Psoas muscle (tissue), 7 donors: ENCODE measurements at regions not wholly inside any gene's neighbourhood (a gene's known extent, or its start where the extent isn't known, plus 50 kb on each side); places are given as distances from the start of the nearest gene placed in this dataset.

ENCODE experiments used
- ATAC-seq, 4 donors: fragments of 200-7000 bp; cut with Tn5 transposase; one replicate each; pipeline ENCODE4 v1.9.1; 2020; ENCODE audit warnings: moderate library complexity in 3 of 4, mild to moderate bottlenecking in 2 of 4
- DNase-seq, 2 donors: peaks; one replicate each; pipeline ENCODE4 v3.0.0-alpha.2; 2020
- H3K27ac ChIP-seq: fragments of 200-600 bp; one replicate; pipeline ENCODE4 v1.8.0; 2022
- H3K27me3 ChIP-seq, 3 donors: fragments of 200-600 bp in 1 of 3; one replicate each; pipeline versions ENCODE4 v1.6.1 to v1.8.0; 2013 to 2022; ENCODE audit warnings: low read length in 2 of 3, mild to moderate bottlenecking in 2 of 3, moderate library complexity in 1 of 3; ENCODE audit not compliant: insufficient read depth in 3 of 3
- H3K36me3 ChIP-seq, 2 donors: fragments of 200-600 bp in 1 of 2; one replicate each; pipeline versions ENCODE4 v1.6.1 to v1.8.0; 2013 to 2022; ENCODE audit warnings: low read depth in 1 of 2, mild to moderate bottlenecking in 1 of 2, moderate library complexity in 1 of 2; ENCODE audit not compliant: insufficient read depth in 1 of 2
- H3K4me1 ChIP-seq: fragments of 200-600 bp; one replicate; pipeline ENCODE4 v1.8.0; 2022
- H3K4me3 ChIP-seq: fragments of 200-600 bp; one replicate; pipeline ENCODE4 v1.8.0; 2022; ENCODE audit warnings: mild to moderate bottlenecking
- H3K9me3 ChIP-seq: fragments of 200-600 bp; one replicate; pipeline ENCODE4 v1.8.0; 2022
- WGBS, 3 donors: extraction: QIAGEN DNeasy Blood & Tissue Kit; methylation state at CpG; one replicate each; pipeline versions ENCODE4 v1.1.6 to v1.1.7; 2013; 5-methylcytosine and 5-hydroxymethylcytosine counted together
- intact Hi-C, 2 donors: fragments of 100-400 bp; cut with DNase I; formaldehyde crosslinking; loops; one replicate each; pipeline versions ENCODE4 v1.11.0 to v1.14.2; 2022
- TF ChIP-seq, protein P1 (sequence below): fragments of 200-600 bp; IDR thresholded peaks from one replicate; pipeline ENCODE4 v1.8.0; 2022; ENCODE audit warnings: antibody characterized with exemption
- donor health status: healthy with polysubstance abuse.
- donor health status: DM: no; HTN: no; CAD: no; lungs with moderate emphysema.
- donor health status: Bipolar disorder and iron deficiency.
- donor health status: healthy.
- donor health status: DM: yes; HTN: yes; CAD: no.
- donor health status: DM: no; HTN: no; CAD: no.
- donor health status: DM: yes; HTN: yes; CAD: no.

DNA sequence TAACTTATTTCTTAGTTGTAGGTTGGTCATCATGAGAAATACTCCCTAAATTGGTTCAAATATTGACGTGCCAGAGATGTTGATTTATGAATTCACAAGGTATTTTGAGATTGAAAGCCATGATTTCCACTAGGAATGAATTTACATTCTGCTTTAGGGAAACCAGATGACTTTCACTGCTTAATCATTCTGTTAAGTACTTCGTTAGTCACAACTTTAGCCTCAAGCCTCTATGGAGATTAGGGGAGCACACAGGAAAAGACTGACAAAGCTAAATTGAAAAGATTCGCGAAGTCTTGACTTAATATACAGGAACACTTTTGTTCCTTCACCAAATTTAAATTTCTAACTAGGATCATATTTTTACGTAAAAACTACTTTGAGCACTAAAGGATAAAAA, 250.4 kb upstream of the CACNA2D1 start:
- no peak overlapping the region for H3K27ac ChIP-seq
- no peaks in the 10 kb centered on the region for H3K4me1 ChIP-seq
- no peak for ATAC-seq
- no peaks in the 10 kb centered on the region for H3K36me3 ChIP-seq
- no peaks in the 10 kb centered on the region for H3K9me3 ChIP-seq
- 80 to 87% (median 85%) methylated on average over 5 of the region's 5 CpGs for WGBS, 3 donors
- DNase-seq: no peak
- H3K27me3 ChIP-seq: no peaks in the 10 kb centered on the region
- intact Hi-C loops: no loop called here
- TF ChIP-seq, protein P1, sequence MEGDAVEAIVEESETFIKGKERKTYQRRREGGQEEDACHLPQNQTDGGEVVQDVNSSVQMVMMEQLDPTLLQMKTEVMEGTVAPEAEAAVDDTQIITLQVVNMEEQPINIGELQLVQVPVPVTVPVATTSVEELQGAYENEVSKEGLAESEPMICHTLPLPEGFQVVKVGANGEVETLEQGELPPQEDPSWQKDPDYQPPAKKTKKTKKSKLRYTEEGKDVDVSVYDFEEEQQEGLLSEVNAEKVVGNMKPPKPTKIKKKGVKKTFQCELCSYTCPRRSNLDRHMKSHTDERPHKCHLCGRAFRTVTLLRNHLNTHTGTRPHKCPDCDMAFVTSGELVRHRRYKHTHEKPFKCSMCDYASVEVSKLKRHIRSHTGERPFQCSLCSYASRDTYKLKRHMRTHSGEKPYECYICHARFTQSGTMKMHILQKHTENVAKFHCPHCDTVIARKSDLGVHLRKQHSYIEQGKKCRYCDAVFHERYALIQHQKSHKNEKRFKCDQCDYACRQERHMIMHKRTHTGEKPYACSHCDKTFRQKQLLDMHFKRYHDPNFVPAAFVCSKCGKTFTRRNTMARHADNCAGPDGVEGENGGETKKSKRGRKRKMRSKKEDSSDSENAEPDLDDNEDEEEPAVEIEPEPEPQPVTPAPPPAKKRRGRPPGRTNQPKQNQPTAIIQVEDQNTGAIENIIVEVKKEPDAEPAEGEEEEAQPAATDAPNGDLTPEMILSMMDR: no peak
- no peak overlapping the region for H3K4me3 ChIP-seq

DNA sequence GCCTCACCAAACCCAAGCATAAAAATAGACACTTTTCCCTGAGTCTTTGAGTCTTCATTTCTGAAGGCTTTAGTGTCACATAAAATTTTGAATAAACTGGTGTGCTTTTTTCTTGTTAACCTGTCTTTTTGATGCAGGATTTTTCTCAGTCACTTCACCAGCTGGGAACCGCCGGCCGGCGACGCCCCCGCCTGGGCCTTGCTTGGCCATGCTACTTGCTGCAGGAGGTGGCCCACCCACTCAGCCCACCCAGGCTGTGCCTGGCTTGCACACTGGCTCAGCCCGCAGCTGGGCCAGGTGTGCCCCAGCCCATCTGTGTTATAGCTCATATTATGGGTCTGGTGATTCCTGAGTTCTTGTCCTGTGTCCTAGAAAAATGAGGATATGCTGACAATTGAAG, 247.4 kb upstream of the CACNA2D1 start:
- TF ChIP-seq, protein P1: no peak
- Histone ChIP-seq H3K36me3 (no peaks in the 10 kb centered on the region), H3K27me3 (no peaks in the 10 kb centered on the region), H3K4me3 (no peak overlapping the region), H3K4me1 (no peaks in the 10 kb centered on the region), H3K27ac (no peak overlapping the region), H3K9me3 (no peaks in the 10 kb centered on the region)
- intact Hi-C loops: no loop called here
- ATAC-seq (no peak), DNase-seq (no peak)
- WGBS, 3 donors: 80 to 88% (median 83%) methylated on average over 7 of the region's 7 CpGs

DNA sequence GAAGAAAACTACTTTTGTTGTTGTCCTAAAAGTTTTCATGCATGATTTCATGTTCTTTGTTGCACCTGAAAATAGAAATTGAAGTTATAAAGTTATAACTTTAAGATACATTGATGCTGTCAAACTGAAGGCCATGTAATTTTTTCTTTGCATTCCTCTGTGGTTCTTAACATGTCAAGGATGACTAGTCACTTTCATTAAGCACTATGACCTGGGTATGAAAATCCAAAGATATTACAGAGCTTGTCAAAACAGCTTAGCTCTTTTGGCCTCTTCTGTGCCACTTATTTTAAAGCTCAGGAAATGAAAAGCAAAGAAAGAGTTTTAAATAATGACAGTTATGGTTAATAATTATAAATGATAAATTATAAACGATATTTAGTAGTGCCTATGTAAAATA, 241.6 kb upstream of the CACNA2D1 start:
- ATAC-seq (no peak), DNase-seq (no peak)
- Histone ChIP-seq H3K4me1 (no peaks in the 10 kb centered on the region), H3K27ac (no peak overlapping the region), H3K9me3 (no peaks in the 10 kb centered on the region), H3K36me3 (no peaks in the 10 kb centered on the region), H3K4me3 (no peak overlapping the region), H3K27me3 (peaks cover 0 to 5% (median 0%) of the 10 kb centered on the region in 3 donors)
- TF ChIP-seq, protein P1: no peak
- intact Hi-C loops: no loop called here
- 56 to 63% (median 58%) methylated on average over 1 of the region's 1 CpG for WGBS, 3 donors

DNA sequence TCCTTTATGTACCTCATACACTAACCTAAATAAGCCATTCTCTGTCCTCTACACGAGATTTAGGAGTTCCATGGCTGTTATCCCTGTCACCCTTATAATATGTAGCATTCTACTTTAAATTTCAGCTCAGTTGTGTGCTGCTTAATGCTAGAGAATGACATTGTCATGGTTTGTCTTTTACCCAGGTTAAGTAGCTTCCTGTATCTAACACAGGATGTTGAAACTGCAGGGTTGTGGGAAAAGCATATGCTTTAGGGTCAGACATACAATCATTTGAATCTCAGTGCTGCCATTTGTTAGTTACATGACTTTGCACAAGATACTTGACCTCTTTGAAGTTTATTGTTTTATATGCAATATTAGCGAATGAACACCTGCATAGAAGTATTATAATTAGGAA, 235.1 kb upstream of the CACNA2D1 start:
- DNase-seq (no peak), ATAC-seq (no peak)
- Histone ChIP-seq H3K4me3 (no peak overlapping the region), H3K36me3 (no peaks in the 10 kb centered on the region), H3K9me3 (no peaks in the 10 kb centered on the region), H3K27me3 (peaks cover 0 to 5% (median 0%) of the 10 kb centered on the region in 3 donors), H3K4me1 (no peaks in the 10 kb centered on the region), H3K27ac (no peak overlapping the region)
- intact Hi-C loops: no loop called here
- WGBS, 3 donors: 34 to 50% (median 44%) methylated on average over 2 of the region's 2 CpGs
- TF ChIP-seq, protein P1: no peak

DNA sequence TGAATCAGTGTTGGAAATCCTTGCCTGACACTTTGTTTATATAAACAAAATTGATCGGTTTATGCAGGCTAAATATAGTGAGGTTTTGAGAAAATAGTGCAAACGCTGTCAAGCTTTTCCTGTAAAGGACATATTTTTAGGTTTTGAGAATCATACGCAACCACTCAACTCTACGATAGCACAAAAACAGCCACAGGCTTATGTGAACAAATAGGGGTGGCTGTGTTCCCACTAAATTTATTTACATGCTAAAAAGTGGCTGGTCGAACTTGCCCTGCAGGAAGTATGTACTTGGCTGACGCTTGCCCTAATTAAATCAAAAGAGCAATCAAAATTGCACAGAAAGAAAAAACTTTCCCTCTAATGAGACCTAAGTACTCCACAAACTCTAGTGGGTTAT, 234.7 kb upstream of the CACNA2D1 start:
- intact Hi-C loops: no loop called here
- Histone ChIP-seq H3K36me3 (no peaks in the 10 kb centered on the region), H3K4me1 (no peaks in the 10 kb centered on the region), H3K4me3 (no peak overlapping the region), H3K27ac (no peak overlapping the region), H3K27me3 (peaks cover 0 to under 1% (median 0%) of the 10 kb centered on the region in 3 donors), H3K9me3 (no peaks in the 10 kb centered on the region)
- TF ChIP-seq, protein P1: no peak
- ATAC-seq (no peak), DNase-seq (no peak)
- WGBS, 3 donors: 67 to 68% (median 68%) methylated on average over 6 of the region's 6 CpGs
